Stimulated activated CD8-positive, alpha-beta memory T cell treated with anti-CD3 and anti-CD28 coated beads, Interleukin-12 subunit alpha, Interleukin-12 subunit beta, amount 100 ng/mL, for 24 hours (primary cell): ENCODE measurements at regions not wholly inside any gene's neighbourhood (a gene's known extent, or its start where the extent isn't known, plus 50 kb on each side); places are given as distances from the start of the nearest gene placed in this dataset.

ENCODE experiments used
- DNase-seq: peaks from one replicate; pipeline ENCODE4 v3.0.0-alpha.2; 2020; ENCODE audit errors: extremely low read depth

DNA sequence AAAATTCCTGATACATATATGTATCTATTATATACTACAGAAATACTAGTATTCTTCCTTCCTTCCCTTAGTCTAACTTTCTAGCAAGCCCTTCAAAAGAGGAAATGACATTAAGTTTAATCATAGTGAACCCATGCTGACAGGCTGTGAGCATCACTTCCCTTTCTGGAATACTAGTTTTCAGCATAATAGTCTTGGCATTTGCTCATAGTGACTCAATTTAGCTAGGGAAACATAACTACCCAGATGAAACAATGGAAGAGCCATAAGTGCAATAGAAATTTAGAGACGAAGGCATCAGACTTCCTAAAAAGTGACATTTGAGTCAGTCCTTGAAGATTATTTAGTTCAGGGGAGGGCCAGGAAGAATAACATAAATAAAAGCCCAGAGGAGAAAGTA, 184.5 kb upstream of the CRY1 start:
- DNase-seq = no peak

- DNase-seq = no peak
Observed at GRCh38 chr12:107282628-107283027, 189.3 kb upstream of the CRY1 start.

DNA sequence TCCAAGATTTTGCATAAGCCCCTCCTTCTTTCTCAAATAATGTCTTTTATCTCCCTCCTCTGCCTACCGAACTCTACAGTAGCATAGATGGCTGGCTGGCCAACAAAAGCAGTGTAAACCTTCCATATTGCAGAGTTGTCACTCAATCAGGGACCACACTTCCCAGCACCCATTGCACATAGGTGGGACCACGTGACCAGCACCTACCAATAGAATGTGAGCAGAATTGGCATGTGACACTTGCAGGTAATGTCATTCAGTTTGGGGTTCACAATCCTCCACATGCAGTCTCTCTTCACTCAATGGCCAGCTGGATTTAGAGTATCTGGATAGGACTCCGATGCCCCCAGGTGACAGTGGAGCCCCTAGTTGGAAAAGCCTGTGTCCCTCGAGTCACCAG, 190.3 kb upstream of the CRY1 start:
- no peak for DNase-seq

DNA sequence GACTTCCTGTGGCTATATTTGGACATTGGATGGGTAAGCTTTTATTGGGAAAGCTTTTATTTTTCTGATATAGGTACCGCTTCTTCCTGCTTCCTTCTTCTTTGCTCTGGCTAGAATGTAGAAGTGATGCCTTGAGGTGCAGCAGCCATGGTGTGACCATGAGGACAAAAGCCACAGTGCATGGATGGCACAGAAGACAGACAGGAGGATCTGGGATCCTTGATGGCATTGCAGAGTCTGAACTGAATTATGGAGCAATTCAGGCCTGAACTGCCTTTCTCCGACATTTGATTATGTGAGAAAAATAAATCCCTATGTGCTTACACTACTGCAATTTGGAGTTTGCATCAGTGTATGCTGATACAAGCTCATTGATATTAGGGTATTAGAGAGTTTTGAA, 191.3 kb upstream of the CRY1 start:
- no peak for DNase-seq

- no peak for DNase-seq
Observed at GRCh38 chr12:107287436-107288413, 194.4 kb upstream of the CRY1 start.

GRCh38 chr12:107288414-107289127, 195.2 kb upstream of the CRY1 start:
- DNase-seq = no peak

DNA sequence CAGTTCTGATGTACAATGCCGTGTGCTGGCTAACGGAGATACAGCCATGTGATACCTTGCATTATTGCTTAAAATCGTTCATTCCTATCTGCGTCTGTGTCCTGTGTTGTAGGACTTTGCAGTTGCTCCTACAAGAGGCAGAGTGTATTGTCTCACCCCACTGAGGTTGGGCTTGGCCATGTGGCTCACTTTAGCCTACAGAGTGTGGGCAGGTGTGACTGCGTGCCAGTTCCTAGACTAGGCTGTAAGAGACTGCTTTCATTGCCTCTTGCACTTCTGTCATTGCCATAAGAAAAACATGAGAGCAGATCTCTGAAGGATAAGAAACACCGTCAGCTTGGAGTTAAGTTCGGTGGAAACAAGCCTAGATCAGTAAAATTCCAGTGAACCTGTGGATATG, 197.7 kb upstream of the CRY1 start:
- no peak for DNase-seq

- no peak for DNase-seq
Observed at GRCh38 chr12:107296681-107297089, 203.3 kb upstream of the CRY1 start.

- DNase-seq = no peak
Observed at GRCh38 chr12:107302649-107303341, 209.4 kb upstream of the CRY1 start.

DNA sequence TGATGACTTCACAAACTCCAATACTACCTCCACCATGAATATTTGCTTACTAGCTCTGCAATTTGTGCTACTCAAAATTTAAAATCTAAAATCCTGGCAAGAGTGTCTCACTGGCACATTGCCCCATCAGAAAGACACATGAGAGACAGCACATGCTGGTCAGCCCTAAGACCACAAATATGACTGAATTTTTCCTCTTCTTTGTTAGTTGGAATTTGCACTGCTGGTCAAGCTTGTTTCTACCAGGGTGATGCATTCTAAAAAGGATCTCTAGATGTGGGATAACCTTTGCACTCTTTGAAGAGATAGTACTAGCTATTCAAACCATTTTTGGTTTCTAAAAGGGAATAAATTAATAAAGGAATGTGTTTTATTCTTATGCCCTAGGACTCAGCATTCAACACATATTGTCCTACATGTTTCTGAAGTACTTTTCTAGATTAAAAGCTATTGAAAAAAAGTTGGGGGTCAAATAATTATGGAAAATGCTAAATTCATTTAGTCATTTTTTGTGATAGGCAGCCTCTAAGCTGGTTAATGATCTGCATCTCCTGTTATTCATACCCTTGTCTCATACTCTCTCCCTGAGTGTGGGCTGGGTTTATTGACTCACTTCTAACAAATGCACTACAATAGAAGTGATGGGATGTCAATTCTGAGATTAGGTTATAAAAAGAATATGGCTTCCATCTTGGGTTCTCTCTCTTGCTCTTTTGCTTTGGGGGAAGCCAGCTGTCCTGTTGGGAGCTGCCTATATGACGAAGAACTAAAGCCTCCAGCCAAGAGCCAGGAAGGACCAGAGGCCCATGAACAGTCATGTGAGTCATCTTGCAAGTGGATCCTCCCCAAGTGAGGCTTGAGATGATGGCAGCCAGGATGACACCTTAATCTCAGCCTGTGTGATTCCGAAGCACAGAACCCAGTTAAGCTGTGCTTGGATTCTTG, 211.5 kb upstream of the CRY1 start:
- no peak for DNase-seq

DNA sequence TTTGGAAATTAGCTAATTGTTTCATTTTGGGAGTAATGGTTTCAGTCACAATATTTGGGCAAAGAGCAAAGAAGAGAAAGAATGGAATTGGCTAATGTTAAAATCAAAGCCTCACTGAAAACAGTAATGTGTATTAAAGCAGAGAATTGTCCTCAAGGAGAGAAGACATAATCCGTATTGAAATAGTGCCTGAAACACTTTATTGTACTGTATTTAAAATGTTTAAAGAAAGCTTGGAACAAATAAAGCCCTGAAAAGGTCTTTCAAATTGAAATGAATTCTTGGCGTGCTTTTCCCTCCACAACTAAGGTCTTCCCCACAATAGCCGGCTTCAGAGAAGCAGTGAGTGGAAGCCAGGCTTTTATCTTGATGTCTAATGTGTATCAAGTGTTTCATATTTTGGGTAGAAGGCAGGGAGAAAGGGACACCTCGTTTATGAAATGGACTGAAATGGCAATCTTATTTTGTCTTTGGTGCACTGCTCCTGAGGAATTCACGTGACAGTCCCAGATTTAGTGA, 212.9 kb upstream of the CRY1 start:
- no peak for DNase-seq

DNA sequence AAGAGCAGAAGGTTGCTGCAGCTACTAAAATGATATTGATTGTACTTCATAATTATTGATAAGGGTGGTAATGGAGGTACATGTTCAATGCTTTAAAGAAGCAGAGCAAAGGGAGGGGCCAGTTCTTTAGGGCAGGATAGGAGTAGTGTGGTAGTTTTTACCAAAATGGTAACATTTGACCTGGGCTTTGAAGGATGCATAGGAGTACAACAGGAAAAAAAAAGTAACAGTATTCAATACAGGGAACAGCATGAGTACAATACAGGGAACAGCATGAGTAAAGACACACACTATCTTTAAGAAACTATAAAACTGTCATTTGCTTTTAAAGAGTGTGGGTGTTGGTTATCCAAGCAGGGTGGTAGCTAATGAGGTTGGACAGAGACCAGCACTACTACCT, 215.0 kb upstream of the CRY1 start:
- DNase-seq = no peak

DNA sequence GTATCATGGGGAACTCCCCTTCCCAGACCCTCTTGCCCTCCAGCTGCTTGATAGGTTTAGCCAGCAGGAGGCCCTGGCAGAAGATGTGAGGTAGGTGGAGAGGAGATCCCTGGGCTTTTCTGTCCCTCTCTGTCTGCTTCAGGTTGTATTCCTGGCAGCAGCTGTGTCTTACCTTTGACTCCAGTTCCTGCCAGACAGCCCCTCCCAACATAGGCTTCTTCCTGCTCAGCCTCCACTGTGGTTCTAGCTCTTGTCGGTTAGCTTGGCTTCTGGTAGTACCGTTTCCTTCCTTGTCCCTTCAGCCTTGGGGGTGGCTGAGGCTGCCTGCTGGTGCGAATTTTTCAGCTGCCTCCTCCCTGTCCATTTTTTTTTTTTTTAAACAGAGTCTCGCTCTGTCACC, 215.7 kb upstream of the CRY1 start:
- DNase-seq = no peak

DNA sequence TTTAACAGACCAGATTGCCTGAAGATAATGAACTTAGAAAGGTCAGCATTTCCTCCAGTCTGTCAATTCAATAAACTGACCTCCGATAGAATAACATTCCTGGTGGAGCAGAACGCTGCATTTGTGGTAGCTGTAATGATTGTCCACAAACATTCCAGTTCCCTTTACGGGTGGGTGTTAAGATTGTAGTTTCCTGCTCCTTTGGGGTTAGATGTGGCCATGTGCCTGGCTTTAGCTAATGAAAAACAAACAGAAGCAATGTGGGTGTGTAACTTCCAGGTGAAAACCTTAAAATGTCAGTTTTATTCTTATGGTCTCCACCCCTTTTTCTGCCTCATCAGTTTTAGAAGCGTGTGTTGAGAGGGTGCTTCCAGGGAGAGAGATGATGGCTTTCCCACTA, 217.3 kb upstream of the CRY1 start:
- no peak for DNase-seq

DNA sequence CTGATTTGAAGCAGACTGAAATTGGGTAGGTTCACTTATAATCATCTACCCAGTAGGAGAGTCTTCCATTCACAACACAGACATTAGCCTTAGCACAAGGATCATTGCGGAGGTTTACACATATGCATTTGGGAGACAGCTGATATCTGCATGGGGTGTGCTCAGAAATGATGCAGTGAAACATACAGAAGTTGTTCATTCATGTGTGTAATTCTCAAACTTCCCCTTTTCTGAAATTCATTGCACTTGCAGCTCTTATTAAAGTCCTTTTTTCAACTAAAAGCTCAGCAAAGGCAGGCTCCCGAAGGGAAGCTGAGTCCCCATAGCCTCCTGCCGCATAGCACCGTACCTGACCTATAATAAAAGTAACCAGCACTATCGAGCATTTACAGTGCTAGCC, 218.3 kb upstream of the CRY1 start:
- DNase-seq = no peak

DNA sequence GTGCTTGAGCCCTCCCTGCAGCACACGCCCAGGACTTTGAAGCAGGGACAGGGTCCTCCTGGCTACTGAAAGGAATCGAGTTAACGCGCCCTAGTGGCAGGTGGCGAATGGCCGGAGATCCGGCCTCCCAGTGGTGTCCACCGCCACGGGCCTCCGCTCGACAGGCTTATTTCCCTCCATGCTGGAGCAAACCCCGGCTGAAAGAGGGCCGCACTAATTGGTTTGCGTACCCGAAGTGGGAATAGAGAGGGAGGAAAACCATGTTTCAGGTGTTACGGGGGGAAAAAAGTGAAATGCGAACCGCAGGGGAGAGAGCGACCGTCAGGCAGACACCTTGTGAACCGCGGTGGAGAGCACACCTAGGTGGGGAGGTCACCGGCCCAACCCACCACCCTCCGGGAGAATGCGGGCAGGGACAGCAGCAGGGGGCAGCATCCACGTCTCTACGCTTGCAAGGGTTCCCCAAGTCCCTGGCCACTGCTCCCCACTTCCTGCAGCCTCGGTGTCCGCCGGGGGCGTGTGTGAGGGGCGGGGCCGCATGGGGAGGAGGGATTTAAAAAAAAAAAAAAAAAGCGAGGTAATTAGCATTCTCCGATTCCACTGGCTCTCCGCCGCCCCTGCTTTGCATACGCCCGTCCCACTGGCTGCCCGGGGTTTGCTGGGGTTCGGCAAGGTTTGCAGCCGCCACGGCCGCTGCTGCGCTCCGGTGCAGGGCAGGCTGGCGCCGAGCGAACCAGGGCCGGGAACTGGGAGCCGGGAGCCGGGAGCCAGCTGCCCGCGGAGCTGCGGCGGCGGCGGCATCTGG, 224.6 kb upstream of the CRY1 start:
- peak; percentile 55 for DNase-seq

DNA sequence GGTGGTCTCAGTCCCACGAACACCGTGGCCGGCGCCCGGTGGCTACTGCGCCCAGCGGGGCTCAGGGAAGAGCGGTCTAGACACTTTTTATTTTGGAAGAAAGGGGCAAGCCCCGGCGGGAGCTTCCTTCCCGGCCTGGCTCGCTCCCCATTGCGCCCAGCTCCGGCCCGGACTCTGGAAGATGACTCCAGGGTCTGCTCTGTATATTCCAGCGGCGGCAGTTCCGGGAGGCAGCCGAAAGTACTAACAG, 225.1 kb upstream of the CRY1 start:
- no peak for DNase-seq

GRCh38 chr12:107318806-107319532, 225.6 kb upstream of the CRY1 start:
- no peak for DNase-seq

DNA sequence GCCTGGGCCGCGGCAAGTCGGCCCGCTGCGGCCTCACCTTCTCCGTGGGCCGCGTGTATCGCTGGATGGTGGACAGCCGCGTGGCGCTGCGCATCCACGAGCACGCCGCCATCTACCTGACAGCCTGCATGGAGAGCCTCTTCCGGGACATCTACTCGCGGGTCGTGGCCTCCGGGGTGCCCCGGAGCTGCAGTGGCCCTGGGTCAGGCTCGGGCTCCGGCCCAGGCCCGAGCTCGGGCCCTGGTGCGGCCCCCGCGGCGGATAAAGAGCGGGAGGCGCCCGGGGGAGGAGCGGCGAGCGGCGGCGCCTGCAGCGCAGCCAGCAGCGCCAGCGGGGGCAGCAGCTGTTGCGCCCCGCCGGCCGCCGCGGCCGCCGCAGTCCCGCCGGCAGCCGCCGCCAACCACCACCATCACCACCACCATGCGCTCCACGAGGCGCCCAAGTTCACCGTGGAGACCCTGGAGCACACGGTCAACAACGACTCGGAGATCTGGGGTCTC, 226.2 kb upstream of the CRY1 start:
- no peak for DNase-seq
